Dedifferentiated amniotic fluid mesenchymal stem cell (primary cell): ENCODE measurements at regions not wholly inside any gene's neighbourhood (a gene's known extent, or its start where the extent isn't known, plus 50 kb on each side); places are given as distances from the start of the nearest gene placed in this dataset.
"Not testable (repeated sequence)": the region's sequence is repeated elsewhere in the genome, so short reads cannot be mapped to it uniquely, and the experiment has no call there.

Source experiments
- DNase-seq: peaks from one replicate; pipeline ENCODE4 v3.0.0-alpha.2; 2016; ENCODE audit errors: extremely low spot score

- DNase-seq = not testable (repeated sequence)
Observed at GRCh38 chr15:44817797-44818196, 81.5 kb downstream of the TRIM69 start.

GRCh38 chr15:44819331-44819987, 83.1 kb downstream of the TRIM69 start:
- not testable (repeated sequence) for DNase-seq

- not testable (repeated sequence) for DNase-seq
Observed at GRCh38 chr15:44820535-44820934, 84.2 kb downstream of the TRIM69 start.

- DNase-seq = not testable (repeated sequence)
Observed at GRCh38 chr15:44820967-44821366, 84.6 kb downstream of the TRIM69 start.

GRCh38 chr15:44824277-44825145, 88.2 kb downstream of the TRIM69 start:
- not testable (repeated sequence) for DNase-seq

- not testable (repeated sequence) for DNase-seq
Observed at GRCh38 chr15:44826583-44826982, 90.3 kb downstream of the TRIM69 start.

- DNase-seq = peak; percentile 7
Observed at GRCh38 chr15:44828229-44828914, 92.0 kb downstream of the TRIM69 start.

- DNase-seq = not testable (repeated sequence)
Observed at GRCh38 chr15:44829150-44829549, 92.8 kb downstream of the TRIM69 start.

- DNase-seq = peak; percentile 13
Observed at GRCh38 chr15:44830692-44831408, 94.5 kb downstream of the TRIM69 start.

GRCh38 chr15:44831409-44831741, 95.0 kb downstream of the TRIM69 start:
- not testable (repeated sequence) for DNase-seq

- DNase-seq = not testable (repeated sequence)
Observed at GRCh38 chr15:44832133-44832532, 95.8 kb downstream of the TRIM69 start.

GRCh38 chr15:44833081-44833480, 96.8 kb downstream of the TRIM69 start:
- DNase-seq = peak; percentile 8

GRCh38 chr15:44833761-44834160, 97.4 kb downstream of the TRIM69 start:
- not testable (repeated sequence) for DNase-seq

GRCh38 chr15:44835082-44835481, 98.8 kb downstream of the TRIM69 start:
- not testable (repeated sequence) for DNase-seq

- DNase-seq = peak; percentile 12
Observed at GRCh38 chr15:44836094-44836493, 99.8 kb downstream of the TRIM69 start.

- DNase-seq = not testable (repeated sequence)
Observed at GRCh38 chr15:44838929-44839328, 102.6 kb downstream of the TRIM69 start.

GRCh38 chr15:44841762-44842161, 105.4 kb downstream of the TRIM69 start:
- not testable (repeated sequence) for DNase-seq

- not testable (repeated sequence) for DNase-seq
Observed at GRCh38 chr15:44842883-44843282, 106.6 kb downstream of the TRIM69 start.

GRCh38 chr15:44844936-44845335, 108.6 kb downstream of the TRIM69 start:
- DNase-seq = not testable (repeated sequence)

GRCh38 chr15:44846156-44846555, 109.8 kb downstream of the TRIM69 start:
- not testable (repeated sequence) for DNase-seq

GRCh38 chr15:44847555-44847954, 108.9 kb upstream of the TERB2 start:
- not testable (repeated sequence) for DNase-seq

GRCh38 chr15:44848859-44849258, 107.6 kb upstream of the TERB2 start:
- DNase-seq = not testable (repeated sequence)
